Panc1 (cell line): ENCODE measurements at regions not wholly inside any gene's neighbourhood (a gene's known extent, or its start where the extent isn't known, plus 50 kb on each side); places are given as distances from the start of the nearest gene placed in this dataset.
"Not testable (repeated sequence)": the region's sequence is repeated elsewhere in the genome, so short reads cannot be mapped to it uniquely, and the experiment has no call there.

ENCODE experiments used
- POLR2AphosphoS5 ChIP-seq: IDR thresholded peaks from 2 replicates; pipeline ENCODE4 v1.6.1; 2012; ENCODE audit warnings: mild to moderate bottlenecking, low read depth, low read length, moderate library complexity
- SIN3A ChIP-seq: IDR thresholded peaks from 2 replicates; pipeline ENCODE4 v1.6.1; 2012; ENCODE audit warnings: low read depth, mild to moderate bottlenecking, low read length, moderate library complexity, borderline replicate concordance; ENCODE audit not compliant: insufficient read depth
- TCF7L2 ChIP-seq: IDR thresholded peaks from 2 replicates; pipeline ENCODE4 v1.6.1; 2011; ENCODE audit warnings: mild to moderate bottlenecking, low read depth, low read length, inconsistent platforms
- TF ChIP-seq, protein P1 (sequence below): fragments of 450-650 bp; IDR thresholded peaks from 2 replicates; pipeline ENCODE4 v1.5.1; 2017; ENCODE audit warnings: mild to moderate bottlenecking
- TF ChIP-seq, protein P2 (sequence below), 2 experiments: IDR thresholded peaks; 2 replicates each; pipeline ENCODE4 v1.6.1; 2011 to 2012; ENCODE audit warnings: low read depth in 2 of 2, control low read depth in 1 of 2, low read length in 1 of 2, mild to moderate bottlenecking in 1 of 2, moderate library complexity in 1 of 2; ENCODE audit not compliant: insufficient read depth in 1 of 2

DNA sequence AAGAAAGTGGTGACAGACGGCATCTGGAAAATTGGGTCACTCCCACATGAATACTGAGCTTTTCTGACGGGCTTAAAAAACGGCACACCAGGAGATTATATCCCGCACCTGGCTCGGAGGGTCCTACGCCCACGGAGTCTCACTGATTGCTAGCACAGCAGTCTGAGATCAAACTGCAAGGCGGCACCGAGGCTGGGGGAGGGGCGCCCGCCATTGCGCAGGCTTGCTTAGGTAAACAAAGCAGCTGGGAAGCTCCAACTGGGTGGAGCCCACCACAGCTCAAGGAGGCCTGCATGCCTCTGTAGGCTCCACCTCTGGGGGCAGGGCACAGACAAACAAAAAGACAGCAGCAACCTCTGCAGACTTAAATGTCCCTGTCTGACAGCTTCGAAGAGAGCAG is 966.2 kb upstream of the USP15 start:
- not testable (repeated sequence) for TF ChIP-seq SIN3A, POLR2AphosphoS5, TCF7L2
- TF ChIP-seq, protein P1, sequence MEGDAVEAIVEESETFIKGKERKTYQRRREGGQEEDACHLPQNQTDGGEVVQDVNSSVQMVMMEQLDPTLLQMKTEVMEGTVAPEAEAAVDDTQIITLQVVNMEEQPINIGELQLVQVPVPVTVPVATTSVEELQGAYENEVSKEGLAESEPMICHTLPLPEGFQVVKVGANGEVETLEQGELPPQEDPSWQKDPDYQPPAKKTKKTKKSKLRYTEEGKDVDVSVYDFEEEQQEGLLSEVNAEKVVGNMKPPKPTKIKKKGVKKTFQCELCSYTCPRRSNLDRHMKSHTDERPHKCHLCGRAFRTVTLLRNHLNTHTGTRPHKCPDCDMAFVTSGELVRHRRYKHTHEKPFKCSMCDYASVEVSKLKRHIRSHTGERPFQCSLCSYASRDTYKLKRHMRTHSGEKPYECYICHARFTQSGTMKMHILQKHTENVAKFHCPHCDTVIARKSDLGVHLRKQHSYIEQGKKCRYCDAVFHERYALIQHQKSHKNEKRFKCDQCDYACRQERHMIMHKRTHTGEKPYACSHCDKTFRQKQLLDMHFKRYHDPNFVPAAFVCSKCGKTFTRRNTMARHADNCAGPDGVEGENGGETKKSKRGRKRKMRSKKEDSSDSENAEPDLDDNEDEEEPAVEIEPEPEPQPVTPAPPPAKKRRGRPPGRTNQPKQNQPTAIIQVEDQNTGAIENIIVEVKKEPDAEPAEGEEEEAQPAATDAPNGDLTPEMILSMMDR, result not testable (repeated sequence)
- TF ChIP-seq, protein P2, sequence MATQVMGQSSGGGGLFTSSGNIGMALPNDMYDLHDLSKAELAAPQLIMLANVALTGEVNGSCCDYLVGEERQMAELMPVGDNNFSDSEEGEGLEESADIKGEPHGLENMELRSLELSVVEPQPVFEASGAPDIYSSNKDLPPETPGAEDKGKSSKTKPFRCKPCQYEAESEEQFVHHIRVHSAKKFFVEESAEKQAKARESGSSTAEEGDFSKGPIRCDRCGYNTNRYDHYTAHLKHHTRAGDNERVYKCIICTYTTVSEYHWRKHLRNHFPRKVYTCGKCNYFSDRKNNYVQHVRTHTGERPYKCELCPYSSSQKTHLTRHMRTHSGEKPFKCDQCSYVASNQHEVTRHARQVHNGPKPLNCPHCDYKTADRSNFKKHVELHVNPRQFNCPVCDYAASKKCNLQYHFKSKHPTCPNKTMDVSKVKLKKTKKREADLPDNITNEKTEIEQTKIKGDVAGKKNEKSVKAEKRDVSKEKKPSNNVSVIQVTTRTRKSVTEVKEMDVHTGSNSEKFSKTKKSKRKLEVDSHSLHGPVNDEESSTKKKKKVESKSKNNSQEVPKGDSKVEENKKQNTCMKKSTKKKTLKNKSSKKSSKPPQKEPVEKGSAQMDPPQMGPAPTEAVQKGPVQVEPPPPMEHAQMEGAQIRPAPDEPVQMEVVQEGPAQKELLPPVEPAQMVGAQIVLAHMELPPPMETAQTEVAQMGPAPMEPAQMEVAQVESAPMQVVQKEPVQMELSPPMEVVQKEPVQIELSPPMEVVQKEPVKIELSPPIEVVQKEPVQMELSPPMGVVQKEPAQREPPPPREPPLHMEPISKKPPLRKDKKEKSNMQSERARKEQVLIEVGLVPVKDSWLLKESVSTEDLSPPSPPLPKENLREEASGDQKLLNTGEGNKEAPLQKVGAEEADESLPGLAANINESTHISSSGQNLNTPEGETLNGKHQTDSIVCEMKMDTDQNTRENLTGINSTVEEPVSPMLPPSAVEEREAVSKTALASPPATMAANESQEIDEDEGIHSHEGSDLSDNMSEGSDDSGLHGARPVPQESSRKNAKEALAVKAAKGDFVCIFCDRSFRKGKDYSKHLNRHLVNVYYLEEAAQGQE (IDR thresholded peaks at IDR 0.05; ENCODE audit: insufficient read depth in 1 of 2, low read depth in 2 of 2, low read length in 1 of 2), result not testable (repeated sequence)
